Inflammatory macrophage (primary cell): ENCODE measurements at regions not wholly inside any gene's neighbourhood (a gene's known extent, or its start where the extent isn't known, plus 50 kb on each side); places are given as distances from the start of the nearest gene placed in this dataset.

Experiments
- DNase-seq, 2 donors: peaks; one replicate each; pipeline ENCODE4 v3.0.0-alpha.2; 2020 to 2022

GRCh38 chr11:123253911-123254310, 58.9 kb upstream of the CLMP start:
- no peak for DNase-seq

- DNase-seq: no peak
These were observed 58.2 kb upstream of the CLMP start for GRCh38 chr11:123253223-123253622.

DNA sequence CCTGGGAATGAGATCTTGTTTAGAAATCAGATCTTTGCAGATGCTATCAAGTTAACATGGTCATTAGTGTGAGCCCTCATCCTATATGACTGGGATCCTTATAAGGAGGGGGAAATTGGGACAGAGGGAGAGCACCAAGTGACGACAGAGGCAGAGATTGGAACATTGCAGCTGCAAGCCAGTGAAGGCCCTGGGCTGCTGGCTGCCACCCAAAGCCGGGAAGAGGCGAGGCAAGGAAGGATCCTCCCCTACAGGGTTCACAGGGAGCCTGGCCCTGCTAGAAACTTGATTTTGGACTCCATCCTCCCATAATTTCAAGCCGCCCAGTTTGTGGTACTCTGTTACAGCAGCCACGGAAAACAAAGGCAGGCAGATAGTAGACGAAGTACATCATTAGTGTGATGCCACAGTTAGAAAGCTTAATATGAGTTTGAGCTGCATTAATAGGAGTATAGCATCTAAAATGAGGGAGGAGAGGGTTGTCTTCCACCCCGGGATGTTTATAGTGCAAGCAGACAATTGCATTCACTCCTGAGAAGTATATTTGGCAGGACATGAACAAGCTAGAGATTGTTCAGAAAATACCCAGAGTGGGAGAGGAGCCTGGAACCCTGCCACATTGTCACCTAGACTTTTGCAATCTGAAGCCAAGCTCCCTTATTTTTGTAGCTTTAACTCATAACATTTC, 56.8 kb upstream of the CLMP start:
- DNase-seq: no peak

- no peak for DNase-seq
These were observed 56.0 kb upstream of the CLMP start for GRCh38 chr11:123250892-123251656.

GRCh38 chr11:123249354-123249753, 54.3 kb upstream of the CLMP start:
- DNase-seq: no peak

DNA sequence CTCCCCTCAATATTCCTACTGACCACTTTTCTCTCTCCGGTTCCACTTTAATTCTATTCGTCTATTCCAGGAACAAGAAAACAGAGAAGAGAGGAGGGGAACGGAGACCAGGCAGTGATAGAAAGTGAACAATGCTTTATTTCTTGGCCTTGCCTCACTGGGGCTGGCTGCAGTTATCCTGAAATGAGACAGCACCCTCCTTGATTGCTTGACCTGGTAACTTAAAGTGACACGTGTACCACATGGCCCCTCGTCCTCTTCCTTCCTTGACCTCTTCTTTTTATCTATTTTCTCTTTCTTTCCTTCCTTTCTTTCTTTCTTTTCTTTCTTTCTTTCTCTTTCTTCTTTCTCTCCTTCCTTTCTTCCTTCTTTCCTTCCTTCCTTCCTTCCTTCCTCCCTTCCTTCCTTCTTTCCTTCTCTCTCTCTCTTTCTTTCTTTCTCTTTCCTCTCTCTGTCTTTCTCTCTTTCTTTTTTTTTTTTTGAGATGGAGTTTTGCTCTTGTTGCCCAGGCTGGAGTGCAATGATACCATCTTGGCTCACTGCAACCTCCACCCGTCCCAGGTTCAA, 52.8 kb upstream of the CLMP start:
- DNase-seq: no peak

- no peak for DNase-seq
These were observed 52.4 kb upstream of the CLMP start for GRCh38 chr11:123247496-123247799.

DNA sequence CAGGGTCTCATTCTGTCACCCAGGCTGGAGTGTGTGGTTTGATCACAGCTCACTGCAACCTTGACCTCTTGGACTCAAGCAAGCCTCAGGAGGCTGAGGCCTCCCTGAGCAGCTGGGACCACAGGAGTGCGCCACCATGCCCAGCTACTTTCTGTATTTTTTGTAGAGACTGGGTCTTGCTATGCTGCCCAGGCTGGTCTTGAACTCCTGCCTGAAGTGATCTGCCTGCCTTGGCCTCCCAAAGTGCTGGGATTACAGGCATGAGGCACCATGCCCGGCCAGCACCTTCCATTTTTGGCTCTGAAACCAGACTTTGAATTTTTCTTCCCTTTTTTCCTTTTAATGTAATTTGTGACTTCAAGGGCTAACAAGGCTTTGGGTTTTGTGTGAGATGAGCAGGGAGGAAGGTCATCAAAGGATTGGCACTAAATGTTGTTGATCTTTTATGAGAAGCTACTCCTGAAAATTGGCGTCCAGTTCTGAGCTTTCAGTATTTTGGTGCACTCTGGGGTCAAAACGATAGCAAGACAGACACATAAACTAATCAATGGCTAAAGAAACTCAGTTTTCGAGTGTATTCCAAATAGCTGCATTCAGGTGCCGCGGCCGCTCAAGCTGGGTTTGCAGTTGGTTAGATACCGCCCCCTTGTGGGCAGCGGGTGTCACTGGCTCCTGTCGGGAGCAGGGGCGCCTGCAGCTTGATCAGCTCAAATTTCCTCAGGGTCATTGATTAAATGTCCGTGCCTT, 51.9 kb upstream of the CLMP start:
- peak; percentile 65 to 81 for DNase-seq

DNA sequence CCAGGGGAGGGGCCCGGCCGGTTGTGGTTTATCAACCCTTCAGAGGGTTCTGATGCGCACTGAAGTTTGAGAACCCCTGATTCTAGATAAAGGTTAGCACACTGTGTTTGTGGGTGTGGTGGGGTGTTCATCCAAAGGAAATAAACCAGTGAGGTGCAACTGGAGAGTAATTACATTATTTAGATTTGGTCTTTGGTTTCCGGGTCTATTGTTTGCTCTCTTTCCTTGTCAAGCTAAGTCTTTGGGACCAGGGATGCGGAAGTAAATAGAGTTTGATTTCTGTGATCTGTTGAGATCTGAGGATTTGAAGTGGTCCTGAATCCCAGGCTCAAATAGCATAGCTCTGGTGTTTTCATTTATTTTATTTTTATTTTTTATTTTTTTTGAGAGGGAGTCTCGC, 50.5 kb upstream of the CLMP start:
- DNase-seq: no peak
